GM19324 (cell line): ENCODE measurements at regions not wholly inside any gene's neighbourhood (a gene's known extent, or its start where the extent isn't known, plus 50 kb on each side); places are given as distances from the start of the nearest gene placed in this dataset.
"Not testable (repeated sequence)": the region's sequence is repeated elsewhere in the genome, so short reads cannot be mapped to it uniquely, and the experiment has no call there.

Experiments
- ATAC-seq: cut with Tn5 transposase; IDR thresholded peaks from one replicate; pipeline ENCODE4 v1.9.1; 2021; ENCODE audit warnings: mild to moderate bottlenecking, moderate library complexity; ENCODE audit not compliant: unreplicated experiment, low FRiP score

DNA sequence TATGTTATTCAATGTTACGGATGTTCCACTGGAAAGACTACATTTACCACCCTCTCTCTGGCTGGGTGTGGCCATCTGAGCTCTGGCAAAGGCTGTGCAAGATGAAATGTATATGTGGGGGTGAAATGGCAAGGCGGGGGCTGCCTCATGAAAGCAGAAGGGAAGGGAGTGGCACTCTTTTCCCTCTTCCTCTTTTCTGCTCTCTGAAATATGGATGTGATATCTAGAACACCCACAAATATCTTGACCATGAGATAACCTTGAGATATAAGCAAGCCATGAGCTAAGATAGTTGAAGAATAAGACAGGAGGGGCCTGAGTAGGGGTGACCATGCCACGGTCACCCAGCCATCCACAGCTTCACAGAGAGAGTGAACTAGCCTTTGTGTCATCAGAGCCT is 367.8 kb upstream of the ID2 start:
- no peak for ATAC-seq

DNA sequence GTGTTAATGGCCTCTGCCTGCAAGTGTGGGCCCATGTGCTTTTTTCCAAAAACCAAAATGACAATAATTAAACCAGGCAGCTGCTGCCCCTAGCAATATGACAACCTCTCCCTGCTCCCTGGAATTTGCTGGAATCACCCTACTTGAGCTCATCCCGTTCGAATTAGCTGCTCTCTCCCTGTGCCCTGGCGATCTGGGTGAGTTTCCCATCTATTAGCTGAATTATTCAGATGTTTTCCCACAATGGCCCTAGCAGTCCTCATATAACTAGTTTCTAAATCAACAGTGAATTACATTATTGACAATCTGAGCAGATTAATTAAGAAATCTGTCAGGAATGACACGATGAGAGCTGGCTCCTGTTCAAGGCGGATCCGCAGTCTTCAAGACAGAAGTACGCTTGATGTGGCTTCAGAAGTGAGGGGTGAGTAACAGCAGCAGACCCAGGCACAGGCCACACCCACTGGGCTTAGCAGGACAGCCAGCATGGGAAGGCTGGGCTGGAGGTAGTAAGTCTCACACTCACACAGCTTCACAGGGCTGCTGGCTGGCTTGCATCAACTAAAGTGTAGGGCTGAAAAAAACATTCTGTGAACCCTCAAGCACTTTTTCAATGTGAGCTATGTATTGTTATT is 366.2 kb upstream of the ID2 start:
- no peak for ATAC-seq

- no peak for ATAC-seq
Measured at GRCh38 chr2:8316356-8316755, 365.5 kb upstream of the ID2 start.

GRCh38 chr2:8317418-8317817 is 364.4 kb upstream of the ID2 start:
- ATAC-seq = no peak

GRCh38 chr2:8319219-8319618 is 362.6 kb upstream of the ID2 start:
- no peak for ATAC-seq

GRCh38 chr2:8320311-8321066 is 361.4 kb upstream of the ID2 start:
- no peak for ATAC-seq

DNA sequence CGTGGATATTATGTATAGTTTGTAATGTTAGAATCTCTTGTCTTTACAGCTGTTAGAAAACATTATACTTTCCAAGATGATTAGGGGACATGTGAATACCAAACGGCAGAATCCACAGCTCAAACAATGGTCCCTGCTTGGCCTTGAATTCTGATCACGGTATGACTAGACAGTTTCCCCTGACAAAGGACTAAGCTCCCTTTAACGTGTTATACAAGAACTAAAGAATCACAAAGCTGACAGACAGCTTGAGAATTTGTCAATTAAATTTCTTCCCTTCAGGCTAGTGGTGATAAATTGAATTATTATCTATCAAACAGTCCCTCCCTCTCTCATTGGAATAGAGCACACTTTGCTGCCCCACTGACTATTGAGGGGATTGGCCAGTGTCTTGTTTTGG is 359.2 kb upstream of the ID2 start:
- ATAC-seq = no peak

DNA sequence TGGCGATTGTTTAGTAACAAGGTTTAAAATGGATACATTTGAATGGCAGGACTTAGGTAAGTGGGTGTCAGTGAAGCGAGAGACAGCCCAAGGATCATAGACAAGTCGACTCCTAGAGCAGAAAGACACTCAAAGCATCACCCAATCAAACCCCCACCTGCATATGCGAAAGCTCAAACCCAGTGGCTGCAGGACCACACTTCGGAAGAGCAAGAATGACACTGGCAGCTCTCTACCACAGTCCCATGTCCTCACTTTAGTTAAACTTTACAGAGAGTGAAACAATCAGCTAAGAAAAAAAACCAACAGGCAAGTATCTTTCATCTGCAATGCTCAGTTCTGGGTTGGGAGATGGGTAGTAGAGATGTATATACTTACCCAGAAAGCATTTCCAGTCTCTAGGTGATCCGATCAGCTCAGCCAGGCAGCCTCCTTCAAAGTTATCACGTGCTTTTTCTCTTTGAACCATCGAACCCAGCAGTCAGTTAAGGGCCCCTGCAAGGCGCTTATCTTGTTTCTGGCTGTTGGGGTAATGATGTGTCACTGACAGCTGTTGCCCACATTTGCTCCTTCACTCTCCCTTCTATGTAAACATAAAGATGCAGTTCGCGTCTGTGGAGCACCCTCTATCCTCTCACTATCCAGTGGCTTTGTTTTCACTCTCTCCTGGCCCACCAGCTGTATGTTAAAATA is 357.5 kb upstream of the ID2 start:
- no peak for ATAC-seq

GRCh38 chr2:8324901-8325300 is 357.0 kb upstream of the ID2 start:
- ATAC-seq = no peak

DNA sequence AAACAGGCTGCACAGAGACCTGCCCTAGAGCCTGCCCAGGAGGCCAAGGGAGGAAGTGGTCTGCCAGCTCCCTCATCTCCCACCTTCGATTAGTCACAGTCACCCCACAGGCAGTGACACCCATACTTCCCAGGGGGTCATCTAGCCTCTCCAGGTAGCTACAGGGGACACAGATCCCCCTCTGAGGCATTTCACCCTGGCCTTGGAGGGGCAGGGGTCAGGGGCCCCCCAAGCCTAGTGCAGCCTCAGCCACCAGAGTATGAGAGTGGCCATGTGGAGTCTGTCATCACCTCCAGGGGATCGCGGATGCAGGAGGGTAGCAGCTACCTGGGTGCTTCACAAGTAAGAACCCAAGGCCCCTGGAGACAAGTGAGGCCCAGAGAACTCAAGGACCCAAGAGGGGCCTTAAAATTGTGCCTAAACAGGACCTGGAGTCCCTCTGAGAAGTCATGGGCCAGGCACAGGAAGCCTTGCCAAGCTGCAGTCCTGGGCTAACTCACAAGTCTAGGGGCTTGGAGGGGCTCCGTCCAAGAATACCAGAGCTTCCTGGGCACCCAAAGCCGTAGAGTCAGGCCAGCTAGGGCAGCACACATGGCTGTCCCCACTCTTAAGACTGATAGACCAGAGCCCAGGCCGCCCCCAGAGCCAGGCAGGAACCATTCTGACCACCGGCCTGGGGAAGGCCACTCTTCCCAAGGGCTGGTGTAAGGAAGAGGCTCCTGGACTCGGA is 354.3 kb upstream of the ID2 start:
- no peak for ATAC-seq

- no peak for ATAC-seq
Measured at GRCh38 chr2:8328217-8328616, 353.6 kb upstream of the ID2 start.

GRCh38 chr2:8329660-8330622 is 351.9 kb upstream of the ID2 start:
- no peak for ATAC-seq

DNA sequence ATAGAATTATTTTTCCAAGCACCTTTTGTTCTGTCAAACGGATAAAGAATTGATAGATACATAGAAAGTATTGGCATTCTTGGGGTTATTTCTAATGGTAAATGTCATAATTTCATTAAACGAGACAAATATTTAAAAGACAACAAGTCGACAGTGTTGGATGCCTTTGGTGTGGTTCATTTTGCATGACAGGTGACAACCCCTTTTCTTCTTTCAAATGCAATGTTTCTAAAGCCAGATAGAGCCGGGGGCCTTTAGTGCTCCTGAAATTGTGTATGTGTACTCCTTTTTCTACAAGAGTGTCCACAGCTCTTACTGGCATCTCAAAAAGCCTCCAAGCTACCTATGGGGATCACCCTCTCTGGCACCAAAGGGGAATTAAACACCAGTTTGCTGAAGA is 350.8 kb upstream of the ID2 start:
- no peak for ATAC-seq

- no peak for ATAC-seq
Measured at GRCh38 chr2:8332646-8333045, 349.2 kb upstream of the ID2 start.

DNA sequence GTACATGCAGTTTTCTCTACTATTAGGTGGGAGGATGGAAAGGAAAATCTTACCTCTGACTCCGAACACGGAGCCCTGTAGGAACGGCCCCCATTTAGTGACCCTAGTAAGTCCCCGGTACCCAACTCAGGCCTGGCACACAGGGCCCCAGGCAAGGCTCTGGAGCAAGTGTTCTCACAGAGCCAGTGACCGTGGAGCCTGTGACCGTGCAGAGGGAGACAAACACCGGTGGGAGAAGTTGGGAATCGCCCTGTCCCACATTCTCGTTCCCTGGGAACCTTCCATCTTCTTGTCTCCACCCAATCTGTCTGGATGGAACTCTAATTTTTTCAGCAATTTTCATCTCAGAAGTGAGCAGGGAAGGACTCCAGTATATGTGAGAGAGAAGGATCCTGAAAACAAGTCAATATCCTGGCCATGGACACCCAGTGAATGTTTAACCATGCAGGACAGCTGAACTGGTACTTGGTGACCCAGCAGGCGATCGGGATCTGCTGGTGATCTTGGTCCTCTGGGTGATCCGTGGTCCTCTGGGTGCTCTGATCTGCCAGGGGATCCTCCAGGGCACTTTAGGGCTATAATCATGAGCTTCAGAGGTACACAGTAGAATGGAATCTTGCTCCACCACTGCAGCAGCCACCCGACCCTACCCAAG is 348.6 kb upstream of the ID2 start:
- ATAC-seq = no peak

- not testable (repeated sequence) for ATAC-seq
Measured at GRCh38 chr2:8333832-8334187, 348.0 kb upstream of the ID2 start.

GRCh38 chr2:8334866-8335325 is 347.0 kb upstream of the ID2 start:
- ATAC-seq = no peak

GRCh38 chr2:8335801-8336200 is 346.1 kb upstream of the ID2 start:
- no peak for ATAC-seq

GRCh38 chr2:8337321-8337720 is 344.5 kb upstream of the ID2 start:
- no peak for ATAC-seq
